Naive thymus-derived CD4-positive, alpha-beta T cell (primary cell): ENCODE measurements at regions not wholly inside any gene's neighbourhood (a gene's known extent, or its start where the extent isn't known, plus 50 kb on each side); places are given as distances from the start of the nearest gene placed in this dataset.
"Not testable (repeated sequence)": the region's sequence is repeated elsewhere in the genome, so short reads cannot be mapped to it uniquely, and the experiment has no call there.

Experiments used
- ATAC-seq: fragments of 150-1000 bp; cut with Tn5 transposase; 2 replicates; pipeline ENCODE4 v1.10.0; 2021; ENCODE audit warnings: mild to moderate bottlenecking, moderate library complexity
- CTCF ChIA-PET: fragments of 350-600 bp; sonication (Branson Sonifier 250); formaldehyde crosslinking; loops from one replicate; lab custom pipeline; 2021; ENCODE audit warnings: antibody characterized with exemption; lab: Charles Lee
- POLR2A ChIA-PET: fragments of 350-600 bp; sonication (Branson Sonifier 250); formaldehyde crosslinking; loops from one replicate; lab custom pipeline; 2021; ENCODE audit warnings: antibody characterized with exemption, inconsistent platforms; lab: Charles Lee
- DNase-seq, 9 donors: peaks; one replicate each; pipeline versions ENCODE4 v3.0.0 to v3.0.0-alpha.2; 2020 to 2022; ENCODE audit warnings: mixed read lengths in 1 of 9
- H3K27ac ChIP-seq: one replicate; pipeline ENCODE4 v1.7.0; 2013; ENCODE audit warnings: mild to moderate bottlenecking, low read depth, low read length, moderate library complexity
- H3K27me3 ChIP-seq, 2 donors: one replicate each; pipeline ENCODE4 v1.7.0; 2013; ENCODE audit warnings: low read length in 2 of 2, mild to moderate bottlenecking in 2 of 2, moderate library complexity in 2 of 2; ENCODE audit not compliant: control insufficient read depth in 2 of 2, insufficient read depth in 2 of 2
- H3K36me3 ChIP-seq, 3 experiments: 1 replicate in 2 of 3; 2 replicates in 1 of 3; pipeline ENCODE4 v1.7.0; 2013; ENCODE audit warnings: low read length in 3 of 3, mild to moderate bottlenecking in 3 of 3, moderate library complexity in 1 of 3; ENCODE audit not compliant: insufficient read depth in 3 of 3, control insufficient read depth in 2 of 3
- H3K4me1 ChIP-seq, 2 donors: one replicate each; pipeline ENCODE4 v1.7.0; 2013; ENCODE audit warnings: low read length in 2 of 2, mild to moderate bottlenecking in 2 of 2, moderate library complexity in 1 of 2; ENCODE audit not compliant: control insufficient read depth in 2 of 2, insufficient read depth in 2 of 2
- H3K4me3 ChIP-seq: 2 replicates; pipeline ENCODE4 v1.7.0; 2013; ENCODE audit warnings: mild to moderate bottlenecking, low read length
- H3K9me3 ChIP-seq, 3 experiments: 1 replicate in 2 of 3; 2 replicates in 1 of 3; pipeline ENCODE4 v1.7.0; 2013; ENCODE audit warnings: low read length in 3 of 3; ENCODE audit not compliant: control insufficient read depth in 2 of 3
- H3K27ac Mint-ChIP-seq, 9 donors: one replicate each; pipeline ENCODE4 v1.8.0; 2020 to 2022; ENCODE audit warnings: mixed read lengths in 9 of 9, mild to moderate bottlenecking in 8 of 9, moderate library complexity in 5 of 9, inconsistent platforms in 2 of 9
- H3K27me3 Mint-ChIP-seq, 5 donors: one replicate each; pipeline ENCODE4 v1.8.0; 2021 to 2022; ENCODE audit warnings: mixed read lengths in 5 of 5, mild to moderate bottlenecking in 1 of 5
- H3K36me3 Mint-ChIP-seq, 5 donors: one replicate each; pipeline ENCODE4 v1.8.0; 2020 to 2022; ENCODE audit warnings: mixed read lengths in 5 of 5, mild to moderate bottlenecking in 3 of 5, inconsistent platforms in 1 of 5
- H3K4me1 Mint-ChIP-seq, 7 donors: one replicate each; pipeline ENCODE4 v1.8.0; 2020 to 2022; ENCODE audit warnings: mixed read lengths in 7 of 7, mild to moderate bottlenecking in 3 of 7, inconsistent platforms in 1 of 7
- H3K4me3 Mint-ChIP-seq, 10 donors: one replicate each; pipeline ENCODE4 v1.8.0; 2020 to 2022; ENCODE audit warnings: mild to moderate bottlenecking in 10 of 10, mixed read lengths in 10 of 10, moderate library complexity in 6 of 10, inconsistent platforms in 2 of 10
- H3K9me3 Mint-ChIP-seq, 11 donors: one replicate each; pipeline ENCODE4 v1.8.0; 2020 to 2022; ENCODE audit warnings: mixed read lengths in 11 of 11, mild to moderate bottlenecking in 4 of 11, inconsistent platforms in 1 of 11, moderate library complexity in 1 of 11
- intact Hi-C, 2 donors: fragments of 100-400 bp; cut with micrococcal nuclease; formaldehyde crosslinking; loops; one replicate each; pipeline ENCODE4 v1.15.1; 2023

DNA sequence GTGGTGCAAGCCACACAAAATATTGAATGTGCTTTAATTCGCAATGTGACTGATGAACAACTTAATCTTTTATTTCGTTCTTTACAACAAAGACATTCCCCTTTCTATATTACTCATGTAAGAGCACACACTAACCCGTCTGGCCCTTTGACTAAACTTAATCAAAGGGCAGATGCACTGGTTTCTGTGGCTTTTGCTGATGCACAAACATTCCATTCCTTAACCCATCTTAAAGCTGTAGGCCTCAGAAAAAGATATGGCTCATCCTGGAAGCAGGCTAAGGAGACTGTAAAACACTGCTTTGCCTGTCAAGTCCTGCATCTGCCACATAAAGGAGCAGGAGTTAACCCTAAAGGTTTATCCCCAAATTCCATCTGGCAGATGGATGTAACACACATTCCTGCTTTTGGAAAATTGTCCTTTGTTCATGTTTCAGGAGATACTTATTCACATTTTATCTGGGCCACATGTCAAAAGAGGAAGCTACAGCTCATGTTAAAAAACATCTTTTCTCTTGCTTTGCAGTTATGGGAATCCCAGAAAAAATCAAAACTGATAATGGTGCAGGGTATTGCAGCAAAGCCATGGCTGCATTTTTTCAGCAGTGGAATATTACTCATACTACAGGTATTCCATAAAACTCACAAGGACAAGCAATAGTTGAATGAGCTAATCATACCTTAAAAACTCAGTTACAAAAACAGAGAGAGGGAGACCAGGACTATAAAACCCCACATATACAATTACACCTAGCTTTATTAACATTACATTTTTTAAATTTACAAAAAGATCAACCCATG lies 137.2 kb downstream of the AHSP start:
- Histone ChIP-seq H3K27me3 (peaks cover 0 to 3% of the 10 kb centered on the region in 2 donors), H3K4me3 (no peak overlapping the region), H3K9me3 (no peaks in the 10 kb centered on the region), H3K4me1 (no peaks in the 10 kb centered on the region), H3K36me3 (no peaks in the 10 kb centered on the region), H3K27ac (no peak overlapping the region)
- ChIA-PET POLR2A (no interaction called here), CTCF (interaction anchor here (0.7 kb wide), 1 partner anchor 205 kb away, joined by 3 read pairs; no protein-coding TSS in a partner anchor)
- no peak for ATAC-seq
- Mint-ChIP-seq H3K4me1 (no peaks in the 10 kb centered on the region), H3K4me3 (no peak overlapping the region), H3K27ac (peak overlapping the region in 1 of 9 donors; percentile 21), H3K36me3 (peaks cover 0 to 4% (median 0%) of the 10 kb centered on the region in 5 donors), H3K27me3 (peaks cover 0 to 19% (median 4%) of the 10 kb centered on the region in 5 donors), H3K9me3 (peaks cover 5 to 29% (median 7%) of the 10 kb centered on the region in 11 donors)
- intact Hi-C loops: no loop called here
- no peak for DNase-seq

DNA sequence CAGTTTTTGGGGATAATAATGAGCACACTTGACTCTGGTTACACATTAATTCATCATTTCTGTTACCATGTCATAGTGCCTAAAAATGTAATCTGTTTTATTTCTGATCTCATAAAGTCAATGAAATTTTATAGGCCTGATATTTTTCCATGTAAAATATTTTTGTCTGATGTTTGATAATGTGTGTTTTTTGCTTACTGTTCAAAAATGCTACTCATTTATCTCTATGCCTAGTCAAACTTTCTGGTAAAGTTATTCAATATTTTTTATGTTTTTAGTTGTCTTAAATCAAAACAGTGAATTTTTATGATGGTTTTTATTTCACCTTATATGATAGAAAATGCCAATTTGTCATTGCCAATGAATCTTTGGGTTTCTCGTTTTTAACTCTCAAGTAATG lies 147.0 kb downstream of the AHSP start:
- Mint-ChIP-seq H3K9me3 (peaks cover 4 to 40% (median 11%) of the 10 kb centered on the region in 11 donors), H3K36me3 (peaks cover 0 to 11% (median 8%) of the 10 kb centered on the region in 5 donors), H3K27ac (no peak overlapping the region), H3K4me1 (peaks cover 4 to 14% (median 11%) of the 10 kb centered on the region in 7 donors), H3K4me3 (no peak overlapping the region), H3K27me3 (peaks cover 0 to 18% (median 11%) of the 10 kb centered on the region in 5 donors)
- DNase-seq (no peak), ATAC-seq (no peak)
- Histone ChIP-seq H3K4me1 (no peaks in the 10 kb centered on the region), H3K36me3 (no peaks in the 10 kb centered on the region), H3K9me3 (no peaks in the 10 kb centered on the region), H3K4me3 (no peak overlapping the region), H3K27me3 (no peaks in the 10 kb centered on the region), H3K27ac (no peak overlapping the region)
- CTCF ChIA-PET: no interaction called here
- intact Hi-C loops: no loop called here
- POLR2A ChIA-PET: no interaction called here

DNA sequence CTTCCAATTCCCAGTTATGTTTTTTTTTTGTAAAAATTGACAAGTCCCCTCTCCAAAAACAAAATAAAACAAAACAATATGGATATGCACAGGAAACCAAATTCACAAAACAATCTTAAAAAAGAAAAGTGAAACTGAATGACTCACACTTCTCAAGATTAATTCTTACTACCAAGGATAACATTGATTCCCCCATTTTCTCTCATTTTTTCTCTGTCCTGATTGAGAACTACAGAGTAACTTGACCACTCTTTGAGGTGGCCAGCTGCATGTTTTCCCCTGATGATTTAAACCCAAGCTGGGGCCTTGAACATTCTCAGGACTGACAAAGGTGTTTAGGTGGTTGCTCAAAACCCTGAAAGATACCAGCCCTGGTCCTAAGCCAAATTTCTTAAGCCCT lies 149.0 kb downstream of the AHSP start:
- Mint-ChIP-seq H3K4me3 (peak overlapping the region in 1 of 10 donors; percentile 40), H3K36me3 (peaks cover 0 to 8% (median 8%) of the 10 kb centered on the region in 5 donors), H3K4me1 (peaks cover 4 to 14% (median 11%) of the 10 kb centered on the region in 7 donors), H3K27ac (peak overlapping the region in 1 of 9 donors; percentile 2), H3K9me3 (peaks cover 0 to 42% (median 7%) of the 10 kb centered on the region in 11 donors), H3K27me3 (peaks cover 3 to 17% (median 6%) of the 10 kb centered on the region in 5 donors)
- Histone ChIP-seq H3K9me3 (no peaks in the 10 kb centered on the region), H3K4me1 (no peaks in the 10 kb centered on the region), H3K27me3 (no peaks in the 10 kb centered on the region), H3K4me3 (no peak overlapping the region), H3K27ac (no peak overlapping the region), H3K36me3 (no peaks in the 10 kb centered on the region)
- ChIA-PET CTCF (no interaction called here), POLR2A (no interaction called here)
- DNase-seq: no peak
- no peak for ATAC-seq
- intact Hi-C loops: no loop called here

DNA sequence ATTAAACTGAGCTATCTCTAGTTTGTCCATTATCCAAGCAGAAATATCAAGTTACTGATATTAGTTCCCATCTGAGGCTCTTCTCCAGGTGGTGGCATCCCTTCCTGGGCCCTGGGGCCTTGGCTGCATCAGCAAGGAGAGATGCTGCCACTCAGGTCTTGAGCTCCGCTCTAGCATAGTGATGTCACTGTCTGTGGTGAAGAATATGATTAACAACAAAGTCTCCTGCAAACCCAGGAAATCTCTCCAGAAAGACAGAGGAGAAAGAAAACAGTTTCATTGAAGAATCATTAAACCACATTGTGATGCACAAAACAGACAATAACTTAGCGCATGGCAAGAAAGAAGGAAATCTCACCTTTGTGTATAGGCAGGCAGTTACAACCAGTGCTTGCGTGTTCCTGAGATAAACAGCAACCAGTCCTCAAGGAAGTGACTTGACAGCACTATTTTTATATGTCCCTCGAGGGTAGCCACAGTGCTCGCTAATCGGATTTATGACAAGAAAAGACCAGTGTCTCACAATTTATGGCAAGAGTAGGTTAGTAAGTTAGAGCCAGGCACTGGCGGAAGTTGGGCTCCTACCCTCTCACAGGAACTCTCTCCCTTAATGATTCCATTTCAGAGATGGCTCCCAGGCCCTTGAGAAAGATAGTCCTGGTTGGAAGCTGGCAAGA lies 151.1 kb downstream of the AHSP start:
- Mint-ChIP-seq H3K4me3 (no peak overlapping the region), H3K27ac (peak overlapping the region in 1 of 9 donors; percentile 30), H3K9me3 (peaks cover 0 to 38% (median 5%) of the 10 kb centered on the region in 11 donors), H3K4me1 (peaks cover 4 to 14% (median 11%) of the 10 kb centered on the region in 7 donors), H3K27me3 (peaks cover 0 to 10% (median 3%) of the 10 kb centered on the region in 5 donors), H3K36me3 (peaks cover 0 to 11% (median 7%) of the 10 kb centered on the region in 5 donors)
- no peak overlapping the region for H3K27ac ChIP-seq
- H3K4me3 ChIP-seq: no peak overlapping the region
- H3K9me3 ChIP-seq: no peaks in the 10 kb centered on the region
- POLR2A ChIA-PET: no interaction called here
- no peaks in the 10 kb centered on the region for H3K4me1 ChIP-seq
- DNase-seq (peak in 1 of 9 donors; percentile 24), ATAC-seq (peak; percentile 24)
- CTCF ChIA-PET: no interaction called here
- no peaks in the 10 kb centered on the region for H3K27me3 ChIP-seq
- no peaks in the 10 kb centered on the region for H3K36me3 ChIP-seq
- intact Hi-C loops: no loop called here

DNA sequence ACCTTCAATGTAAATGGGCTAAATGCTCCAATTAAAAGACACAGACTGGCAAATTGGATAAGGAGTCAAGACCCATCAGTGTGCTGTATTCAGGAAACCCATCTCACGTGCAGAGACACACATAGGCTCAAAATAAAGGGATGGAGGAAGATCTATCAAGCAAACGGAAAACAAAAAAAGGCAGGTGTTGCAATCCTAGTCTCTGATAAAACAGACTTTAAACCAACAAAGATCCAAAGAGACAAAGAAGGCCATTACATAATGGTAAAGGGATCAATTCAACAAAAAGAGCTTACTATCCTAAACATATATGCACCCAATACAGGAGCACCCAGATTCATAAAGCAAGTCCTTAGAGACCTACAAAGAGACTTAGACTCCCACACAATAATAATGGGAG lies 161.6 kb downstream of the AHSP start:
- H3K27ac ChIP-seq, H3K4me3 ChIP-seq, intact Hi-C loops, H3K27me3 ChIP-seq, ATAC-seq, DNase-seq, H3K4me1 Mint-ChIP-seq, POLR2A ChIA-PET, H3K9me3 ChIP-seq, H3K36me3 ChIP-seq, CTCF ChIA-PET, H3K27me3 Mint-ChIP-seq, H3K4me3 Mint-ChIP-seq, H3K27ac Mint-ChIP-seq, H3K4me1 ChIP-seq: not testable (repeated sequence)
- peaks cover 4 to 41% (median 10%) of the 10 kb centered on the region in 11 donors for H3K9me3 Mint-ChIP-seq
- peaks cover 0 to 14% (median 4%) of the 10 kb centered on the region in 5 donors for H3K36me3 Mint-ChIP-seq

DNA sequence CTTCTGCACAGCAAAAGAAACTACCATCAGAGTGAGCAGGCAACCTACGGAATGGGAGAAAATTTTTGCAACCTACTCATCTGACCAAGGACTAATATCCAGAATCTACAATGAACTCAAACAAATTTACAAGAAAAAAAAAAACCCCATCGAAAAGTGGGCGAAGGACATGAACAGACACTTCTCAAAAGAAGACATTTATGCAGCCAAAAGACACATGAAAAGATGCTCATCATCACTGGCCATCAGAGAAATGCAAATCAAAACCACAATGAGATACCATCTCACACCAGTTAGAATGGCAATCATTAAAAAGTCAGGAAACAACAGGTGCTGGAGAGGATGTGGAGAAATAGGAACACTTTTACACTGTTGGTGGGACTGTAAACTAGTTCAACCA lies 164.6 kb downstream of the AHSP start:
- H3K9me3 Mint-ChIP-seq: peaks cover 0 to 31% (median 7%) of the 10 kb centered on the region in 11 donors
- H3K4me3 ChIP-seq, POLR2A ChIA-PET, H3K27me3 ChIP-seq, H3K4me3 Mint-ChIP-seq, H3K9me3 ChIP-seq, H3K36me3 Mint-ChIP-seq, H3K36me3 ChIP-seq, DNase-seq, CTCF ChIA-PET, intact Hi-C loops, H3K27ac ChIP-seq, ATAC-seq: not testable (repeated sequence)
- H3K27me3 Mint-ChIP-seq: peaks cover 0 to 12% (median 0%) of the 10 kb centered on the region in 5 donors
- peak overlapping the region in 1 of 9 donors; percentile 31 for H3K27ac Mint-ChIP-seq
- H3K4me1 ChIP-seq: peaks cover 14 to 25% of the 10 kb centered on the region in 2 donors
- peaks cover 0 to 10% (median 6%) of the 10 kb centered on the region in 7 donors for H3K4me1 Mint-ChIP-seq
